Right renal pelvis (tissue), 4 donors: ENCODE measurements at regions not wholly inside any gene's neighbourhood (a gene's known extent, or its start where the extent isn't known, plus 50 kb on each side); places are given as distances from the start of the nearest gene placed in this dataset.
"Not testable (repeated sequence)": the region's sequence is repeated elsewhere in the genome, so short reads cannot be mapped to it uniquely, and the experiment has no call there.

ENCODE experiments used
- DNase-seq, 4 donors: peaks; one replicate each; pipeline ENCODE4 v3.0.0-alpha.2; 2013; ENCODE audit warnings: low read depth in 4 of 4, low spot score in 3 of 4, missing footprints in 1 of 4

DNA sequence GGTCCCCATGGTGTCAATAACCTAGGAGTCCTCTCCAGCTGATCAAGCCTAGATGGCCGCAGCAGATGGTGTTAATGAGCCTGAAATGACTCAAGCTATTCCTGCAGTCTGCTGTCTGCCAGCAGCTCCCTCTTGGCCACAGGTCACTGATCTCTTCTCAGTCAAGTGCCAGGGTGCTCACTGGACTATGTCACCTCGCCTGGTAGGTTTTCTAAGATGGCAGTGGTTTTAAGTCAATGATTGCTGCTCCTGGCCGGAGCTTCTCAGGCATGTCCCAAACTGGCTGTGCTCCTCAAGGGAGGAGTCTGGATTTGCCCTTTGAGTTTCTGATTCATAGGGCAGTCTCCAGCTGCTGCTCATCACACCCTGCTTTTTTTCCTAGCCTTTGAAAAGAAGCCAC is 58.6 kb upstream of the SHISA6 start:
- peak in 2 of 4 donors; percentile 31 to 49 for DNase-seq

DNA sequence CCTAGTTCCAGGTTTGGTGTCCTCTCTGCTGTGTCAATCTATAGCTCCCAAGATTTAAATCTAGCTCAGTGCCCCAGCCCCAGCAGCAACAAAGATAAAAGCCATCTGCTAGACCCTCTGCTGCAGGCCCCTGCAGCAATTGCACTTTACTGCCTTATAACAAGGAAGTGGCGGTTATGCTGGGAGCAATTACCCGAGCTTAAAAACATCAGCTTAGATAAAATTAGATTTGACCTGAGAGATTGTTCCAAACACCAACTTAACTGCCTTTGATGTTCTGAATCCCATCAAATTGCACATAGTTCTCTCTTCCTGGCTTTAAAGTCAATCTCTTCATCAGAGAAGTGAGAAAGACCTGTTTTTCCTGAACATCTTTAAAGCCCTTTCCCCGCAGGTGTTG is 62.4 kb upstream of the SHISA6 start:
- no peak for DNase-seq

DNA sequence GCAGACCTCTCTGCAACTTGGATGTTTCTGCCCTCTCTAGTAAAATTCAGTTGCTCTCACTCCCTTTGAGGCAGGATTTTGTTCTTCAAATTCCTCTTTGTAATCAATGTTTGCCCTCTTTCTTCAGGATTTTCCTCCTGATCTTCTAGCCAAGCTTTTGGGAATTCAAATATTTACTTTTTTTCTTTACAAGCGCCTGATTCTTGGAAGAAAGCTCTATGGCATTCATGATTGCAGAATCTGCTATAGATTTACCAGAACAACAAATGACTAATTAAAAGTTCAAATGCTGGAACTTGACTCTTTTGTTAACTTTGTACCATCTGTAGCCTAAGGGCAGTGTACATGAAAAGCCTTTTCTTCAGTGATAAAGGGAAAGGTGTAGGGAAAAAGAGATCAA is 63.7 kb upstream of the SHISA6 start:
- no peak for DNase-seq

- DNase-seq = no peak
Observed at GRCh38 chr17:11176549-11176948, 64.5 kb upstream of the SHISA6 start.

GRCh38 chr17:11170881-11171280 is 70.1 kb upstream of the SHISA6 start:
- no peak for DNase-seq

- DNase-seq = no peak
Observed at GRCh38 chr17:11151818-11152425, 89.1 kb upstream of the SHISA6 start.

DNA sequence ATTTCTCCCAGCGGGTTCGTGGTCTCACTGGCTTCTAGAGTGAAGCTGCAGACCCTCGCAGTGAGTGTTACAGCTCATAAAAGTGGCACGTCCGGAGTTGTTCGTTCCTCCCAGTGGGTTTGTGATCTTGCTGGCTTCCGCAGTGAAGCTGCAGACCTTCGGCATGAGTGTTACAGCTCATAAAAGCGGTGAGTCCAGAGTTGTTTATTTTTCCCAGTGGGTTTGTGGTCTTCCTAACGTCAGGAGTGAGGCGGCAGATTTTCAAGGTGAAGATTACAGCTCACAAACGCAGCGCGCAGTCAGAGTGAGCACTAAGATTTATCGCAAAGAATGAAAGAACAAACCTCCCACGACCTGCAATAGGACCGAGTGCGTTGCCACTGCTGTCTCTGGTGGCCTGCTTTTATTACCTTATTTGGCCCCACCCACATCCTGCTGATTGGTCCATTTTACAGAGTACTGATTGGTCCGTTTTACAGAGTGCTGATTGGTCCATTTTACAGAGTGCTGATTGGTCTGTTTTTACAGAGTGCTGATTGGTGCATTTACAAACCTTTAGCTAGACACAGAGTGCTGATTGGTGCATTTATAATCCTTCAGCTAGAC is 90.0 kb upstream of the SHISA6 start:
- not testable (repeated sequence) for DNase-seq

DNA sequence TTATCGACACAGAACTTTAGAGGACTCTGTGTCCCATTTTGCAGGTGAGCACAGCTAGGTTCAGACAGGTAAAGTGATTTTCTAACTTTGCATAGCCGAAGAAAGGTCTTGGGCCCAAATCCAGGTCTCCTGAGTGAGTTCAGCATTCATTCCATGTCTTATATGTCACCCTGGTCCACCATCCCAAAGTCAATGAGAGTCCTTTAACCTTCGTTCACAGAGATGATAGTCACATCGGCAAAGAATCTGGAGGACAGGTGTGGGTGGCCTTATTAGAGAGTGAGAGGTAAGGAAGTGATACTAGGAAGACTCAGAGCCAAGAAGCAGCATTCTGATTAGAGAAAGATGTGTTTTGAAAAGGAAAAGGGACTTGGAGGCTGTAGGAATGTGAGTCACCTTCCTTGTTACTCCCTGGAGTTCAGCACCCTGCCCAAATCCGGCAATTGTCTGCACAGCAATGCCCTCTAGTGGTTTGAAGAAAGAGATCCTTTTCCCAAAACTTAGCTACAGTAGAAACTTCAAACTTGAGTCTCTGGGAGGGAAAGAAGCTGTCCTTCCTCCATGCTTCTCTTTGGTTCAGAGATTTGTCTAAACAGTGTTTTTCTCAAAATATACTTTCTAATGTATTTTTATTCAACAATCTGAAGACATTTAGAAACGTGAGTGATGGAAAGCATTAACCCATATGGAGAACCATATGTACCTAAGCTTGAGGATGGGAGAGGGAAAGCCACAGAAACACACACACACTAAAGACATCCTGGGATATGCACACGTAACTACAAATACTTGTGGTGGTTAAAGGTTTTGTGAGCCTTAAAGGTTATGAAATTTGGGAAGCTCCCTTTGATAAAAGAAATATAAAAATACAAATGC is 96.4 kb upstream of the SHISA6 start:
- DNase-seq = no peak

GRCh38 chr17:11142231-11142630 is 98.8 kb upstream of the SHISA6 start:
- DNase-seq = no peak

DNA sequence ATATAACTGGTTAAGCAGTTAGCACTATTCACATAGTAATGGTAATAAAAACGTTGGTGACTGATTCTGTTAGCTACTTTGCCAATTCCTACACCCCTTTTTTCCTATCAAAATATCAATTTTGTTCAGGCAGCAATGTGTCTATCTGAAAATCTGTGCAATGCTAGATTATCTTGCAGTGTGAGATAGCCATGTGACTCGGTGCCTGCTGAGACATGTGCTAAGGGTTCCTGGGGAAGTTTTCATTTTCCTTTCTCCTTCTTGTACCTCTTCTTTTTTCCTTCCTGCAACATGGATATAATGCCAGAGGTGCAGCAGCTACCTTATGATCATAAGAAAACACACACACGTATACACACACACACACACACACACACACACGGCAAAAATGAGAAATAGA is 100.5 kb upstream of the SHISA6 start:
- DNase-seq = no peak

GRCh38 chr17:11140043-11140442 is 101.0 kb upstream of the SHISA6 start:
- peak in 2 of 4 donors; percentile 67 to 71 for DNase-seq

DNA sequence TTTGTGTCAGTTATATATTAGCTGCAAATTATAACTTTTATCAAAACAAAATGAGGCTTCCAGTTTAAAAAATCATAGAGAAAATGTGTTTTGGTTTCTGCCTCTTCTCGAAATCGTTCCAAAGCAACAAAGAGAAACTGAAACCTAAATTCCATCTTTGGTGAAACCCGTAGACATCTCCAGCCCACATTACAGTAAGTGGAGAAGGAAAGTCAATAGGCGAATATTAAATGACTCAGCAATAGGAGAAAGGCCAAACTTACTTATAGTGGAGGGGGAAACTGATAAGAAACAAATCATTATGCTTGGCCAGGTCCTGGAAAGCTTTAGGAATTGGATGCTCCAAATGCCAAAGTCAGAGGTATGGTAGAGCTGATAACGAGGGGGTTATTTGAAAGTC is 103.0 kb upstream of the SHISA6 start:
- DNase-seq = no peak

DNA sequence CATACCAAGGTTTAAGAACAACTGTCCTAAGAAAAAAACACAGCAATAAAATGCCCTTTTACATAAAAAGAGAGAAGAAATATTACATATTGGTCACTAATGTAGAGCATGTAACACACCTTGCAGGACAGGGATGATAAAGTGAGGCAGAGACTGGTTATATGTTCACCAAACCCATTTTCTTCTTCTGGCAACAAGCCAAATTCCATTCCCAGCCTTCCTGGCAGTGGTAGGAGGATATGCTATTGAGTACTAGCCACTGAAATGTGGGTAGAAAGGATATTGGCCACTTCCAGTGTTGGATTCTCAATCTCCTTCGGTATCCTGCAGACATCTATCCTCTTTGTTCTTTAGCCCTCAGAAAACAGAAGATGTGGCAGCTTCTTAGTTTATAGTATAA is 105.2 kb upstream of the SHISA6 start:
- no peak for DNase-seq

- no peak for DNase-seq
Observed at GRCh38 chr17:11130367-11130766, 110.6 kb upstream of the SHISA6 start.

DNA sequence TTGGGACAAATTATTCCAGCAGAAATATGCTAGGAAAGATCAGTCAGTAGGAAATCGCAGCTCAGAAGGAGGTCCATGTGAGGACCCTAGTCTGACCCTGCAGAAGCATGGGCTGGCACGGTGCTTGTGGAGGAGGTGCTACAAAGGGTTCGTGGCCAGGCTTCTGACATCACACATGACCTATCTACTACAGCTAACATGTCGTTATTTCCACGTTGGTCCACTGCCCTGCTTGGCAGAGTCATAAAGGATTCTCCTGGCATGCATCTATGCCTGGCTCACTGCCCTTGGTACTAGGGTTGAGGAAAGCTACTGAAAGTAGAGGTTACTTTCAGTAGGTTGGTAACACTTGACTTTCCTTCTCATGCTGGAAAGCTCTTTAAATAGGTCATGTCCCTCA is 118.1 kb upstream of the SHISA6 start:
- DNase-seq = no peak

GRCh38 chr17:11121341-11121985 is 119.5 kb upstream of the SHISA6 start:
- peak in 1 of 4 donors; percentile 27 for DNase-seq

GRCh38 chr17:11109106-11109505 is 131.9 kb upstream of the SHISA6 start:
- DNase-seq = no peak

- DNase-seq = no peak
Observed at GRCh38 chr17:11105141-11105540, 135.9 kb upstream of the SHISA6 start.

DNA sequence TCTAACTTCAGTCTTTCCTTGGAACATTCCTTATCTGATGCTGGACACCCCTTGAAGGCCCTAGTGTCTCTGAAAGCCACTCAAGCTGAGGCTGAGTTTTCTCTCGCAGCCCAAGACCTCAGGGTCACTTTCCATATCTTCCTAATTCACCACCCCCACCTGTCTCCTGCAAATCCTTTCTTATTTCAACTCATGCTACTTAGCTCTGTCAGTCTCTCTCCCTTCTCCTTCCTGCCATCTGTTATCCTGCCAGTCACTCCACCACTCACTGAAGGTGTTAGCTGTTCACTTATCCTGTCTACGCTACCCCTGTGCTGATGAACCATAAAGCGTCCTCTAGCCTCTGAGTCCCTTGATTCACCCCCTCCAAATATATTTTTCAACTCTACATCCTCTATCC is 143.9 kb upstream of the SHISA6 start:
- DNase-seq = no peak

DNA sequence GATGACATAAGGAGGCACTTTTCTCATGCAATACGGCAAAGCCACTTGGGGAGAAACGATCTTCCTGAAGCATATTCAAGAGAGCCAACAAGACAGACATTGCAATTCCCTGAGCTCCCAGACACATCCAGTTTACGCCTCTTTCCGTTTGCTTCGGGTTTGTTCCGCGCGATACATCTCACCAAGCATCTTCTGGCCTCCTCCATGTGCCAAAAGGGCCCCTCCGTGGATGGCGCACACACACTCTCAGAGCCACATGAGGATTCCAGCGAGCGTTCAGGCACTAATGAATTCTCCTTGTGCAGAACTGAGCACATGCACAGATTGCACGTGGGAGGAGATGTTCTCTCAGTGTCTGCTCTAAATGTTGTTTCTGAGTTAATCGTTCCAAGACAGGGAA is 146.7 kb upstream of the SHISA6 start:
- no peak for DNase-seq

DNA sequence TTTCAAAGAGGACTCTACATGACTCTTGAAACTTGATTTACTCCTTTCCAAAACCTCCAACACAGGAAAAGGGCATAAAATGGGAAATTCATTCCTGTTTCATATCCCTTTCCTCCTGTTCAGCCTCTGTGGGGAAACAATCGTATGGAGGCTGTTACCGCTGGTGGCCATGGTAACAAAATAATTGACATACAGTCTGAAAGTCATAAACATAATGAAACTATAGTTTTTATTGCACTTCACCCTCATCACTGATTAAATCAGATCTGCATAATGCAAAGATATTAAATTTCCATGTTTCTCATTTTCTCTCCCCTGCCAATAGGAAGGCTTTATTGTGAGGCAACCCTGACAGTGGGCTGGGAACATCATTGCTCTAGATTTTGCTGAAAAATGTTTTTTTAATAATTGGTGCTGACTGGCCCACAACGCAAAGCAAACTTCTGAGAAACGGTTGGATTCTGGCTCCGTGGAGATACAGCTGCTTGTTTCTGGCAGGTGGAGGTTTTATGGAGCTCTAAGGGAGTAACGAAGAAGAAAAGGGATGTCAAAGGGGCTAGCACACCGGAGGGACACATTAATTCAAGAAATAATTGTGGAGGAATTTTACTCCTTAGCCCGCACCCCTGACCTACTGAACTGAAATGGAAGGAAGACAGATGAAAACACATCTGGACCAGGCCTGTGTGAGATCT is 154.2 kb upstream of the SHISA6 start:
- DNase-seq = no peak
